Ishikawa (cell line): ENCODE measurements at regions not wholly inside any gene's neighbourhood (a gene's known extent, or its start where the extent isn't known, plus 50 kb on each side); places are given as distances from the start of the nearest gene placed in this dataset.

Source experiments
- CEBPB ChIP-seq: IDR thresholded peaks from 2 replicates; pipeline ENCODE4 v1.6.1; 2012
- CREB1 ChIP-seq: IDR thresholded peaks from 2 replicates; pipeline ENCODE4 v1.6.1; 2012; ENCODE audit warnings: low read depth
- EGR1 ChIP-seq: IDR thresholded peaks from 2 replicates; pipeline ENCODE4 v1.6.1; 2012
- EP300 ChIP-seq: IDR thresholded peaks from 2 replicates; pipeline ENCODE4 v1.6.1; 2012; ENCODE audit warnings: borderline replicate concordance
- FOXM1 ChIP-seq: IDR thresholded peaks from 2 replicates; pipeline ENCODE4 v1.6.1; 2012; ENCODE audit warnings: low read depth, borderline replicate concordance
- NFIC ChIP-seq: IDR thresholded peaks from 2 replicates; pipeline ENCODE4 v1.6.1; 2012
- RAD21 ChIP-seq: IDR thresholded peaks from 2 replicates; pipeline ENCODE4 v1.6.1; 2012; ENCODE audit warnings: low read depth
- TAF1 ChIP-seq: IDR thresholded peaks from 2 replicates; pipeline ENCODE4 v1.6.1; 2012; ENCODE audit warnings: low read depth, mild to moderate bottlenecking
- TCF12 ChIP-seq: IDR thresholded peaks from 2 replicates; pipeline ENCODE4 v1.6.1; 2012; ENCODE audit warnings: low read depth
- TEAD4 ChIP-seq: IDR thresholded peaks from 2 replicates; pipeline ENCODE4 v1.6.1; 2012
- YY1 ChIP-seq: IDR thresholded peaks from 2 replicates; pipeline ENCODE4 v1.6.1; 2012; ENCODE audit warnings: low read depth
- ZBTB7A ChIP-seq: IDR thresholded peaks from 2 replicates; pipeline ENCODE4 v1.6.1; 2012; ENCODE audit warnings: low read depth
- TF ChIP-seq, protein P1 (sequence below): IDR thresholded peaks from 2 replicates; pipeline ENCODE4 v1.6.1; 2012
- TF ChIP-seq, protein P2 (sequence below): IDR thresholded peaks from 2 replicates; pipeline ENCODE4 v1.6.1; 2012; ENCODE audit warnings: low read depth, mild to moderate bottlenecking
- TF ChIP-seq, protein P3 (sequence below): IDR thresholded peaks from 2 replicates; pipeline ENCODE4 v1.6.1; 2012

DNA sequence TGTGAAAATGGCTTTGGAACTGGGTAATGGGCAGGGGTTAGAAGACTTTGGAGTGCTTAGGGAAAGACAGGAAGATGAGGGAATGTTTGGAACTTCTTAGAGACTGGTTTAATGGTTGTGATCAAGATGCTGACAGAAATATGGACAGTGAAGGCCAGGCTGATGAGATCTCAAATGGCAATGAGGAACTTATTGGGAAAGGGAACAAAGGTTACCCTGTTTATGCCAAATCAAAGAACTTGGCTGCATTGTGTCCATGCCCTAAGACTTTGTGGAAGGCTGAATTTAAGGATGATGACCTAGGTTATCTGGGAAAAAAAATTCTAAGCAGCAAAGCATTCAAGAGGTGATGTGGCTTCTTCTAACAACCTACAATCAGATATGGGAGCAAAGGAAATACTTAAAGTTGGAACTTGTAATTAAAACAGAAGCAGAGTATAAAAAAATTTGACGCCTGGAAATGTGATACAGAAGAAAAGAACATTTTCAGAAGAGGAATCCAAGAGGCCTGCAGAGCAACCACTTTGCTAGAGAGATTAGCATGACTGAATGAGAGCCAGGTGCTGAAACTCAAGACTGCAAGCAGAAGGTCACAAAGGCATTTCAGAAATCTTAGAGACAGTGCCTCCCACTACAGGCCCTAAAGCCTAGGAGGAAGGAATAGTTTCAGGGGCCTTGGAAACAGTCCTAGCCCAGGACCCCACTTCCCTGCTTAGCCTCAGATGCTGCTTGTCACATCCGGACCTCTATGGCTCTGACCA, 65.6 kb upstream of the FLRT2 start:
- TF ChIP-seq EGR1 (no peak), TEAD4 (no peak), ZBTB7A (no peak), CREB1 (no peak), RAD21 (no peak), TCF12 (no peak)
- TF ChIP-seq, protein P1, sequence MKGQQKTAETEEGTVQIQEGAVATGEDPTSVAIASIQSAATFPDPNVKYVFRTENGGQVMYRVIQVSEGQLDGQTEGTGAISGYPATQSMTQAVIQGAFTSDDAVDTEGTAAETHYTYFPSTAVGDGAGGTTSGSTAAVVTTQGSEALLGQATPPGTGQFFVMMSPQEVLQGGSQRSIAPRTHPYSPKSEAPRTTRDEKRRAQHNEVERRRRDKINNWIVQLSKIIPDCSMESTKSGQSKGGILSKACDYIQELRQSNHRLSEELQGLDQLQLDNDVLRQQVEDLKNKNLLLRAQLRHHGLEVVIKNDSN: no peak

DNA sequence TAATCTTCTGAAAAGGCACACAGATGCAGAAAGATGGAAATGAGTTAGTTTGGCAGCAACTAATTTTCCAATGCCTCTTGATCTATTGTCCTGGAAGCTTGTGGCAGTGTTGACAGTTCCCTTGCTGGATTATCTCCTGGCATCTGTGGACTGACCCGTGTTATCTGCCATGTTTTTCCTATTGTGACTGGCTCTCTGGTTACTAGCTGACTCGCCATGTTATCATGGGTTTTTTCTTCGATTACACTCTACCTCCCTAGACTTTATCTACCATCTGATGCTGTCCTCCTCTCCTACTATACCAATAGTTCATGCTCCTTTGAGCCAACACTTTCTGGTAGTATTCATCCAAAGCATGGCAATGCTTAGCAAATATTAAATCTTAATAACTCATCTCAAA, 63.3 kb upstream of the FLRT2 start:
- TF ChIP-seq CEBPB: no peak
- TF ChIP-seq, protein P1: no peak
- no peak for TF ChIP-seq EGR1
- no peak for TF ChIP-seq ZBTB7A
- TF ChIP-seq NFIC: no peak
- no peak for TF ChIP-seq FOXM1
- no peak for TF ChIP-seq CREB1
- TF ChIP-seq TEAD4: no peak
- TF ChIP-seq EP300: no peak
- TF ChIP-seq, protein P2, sequence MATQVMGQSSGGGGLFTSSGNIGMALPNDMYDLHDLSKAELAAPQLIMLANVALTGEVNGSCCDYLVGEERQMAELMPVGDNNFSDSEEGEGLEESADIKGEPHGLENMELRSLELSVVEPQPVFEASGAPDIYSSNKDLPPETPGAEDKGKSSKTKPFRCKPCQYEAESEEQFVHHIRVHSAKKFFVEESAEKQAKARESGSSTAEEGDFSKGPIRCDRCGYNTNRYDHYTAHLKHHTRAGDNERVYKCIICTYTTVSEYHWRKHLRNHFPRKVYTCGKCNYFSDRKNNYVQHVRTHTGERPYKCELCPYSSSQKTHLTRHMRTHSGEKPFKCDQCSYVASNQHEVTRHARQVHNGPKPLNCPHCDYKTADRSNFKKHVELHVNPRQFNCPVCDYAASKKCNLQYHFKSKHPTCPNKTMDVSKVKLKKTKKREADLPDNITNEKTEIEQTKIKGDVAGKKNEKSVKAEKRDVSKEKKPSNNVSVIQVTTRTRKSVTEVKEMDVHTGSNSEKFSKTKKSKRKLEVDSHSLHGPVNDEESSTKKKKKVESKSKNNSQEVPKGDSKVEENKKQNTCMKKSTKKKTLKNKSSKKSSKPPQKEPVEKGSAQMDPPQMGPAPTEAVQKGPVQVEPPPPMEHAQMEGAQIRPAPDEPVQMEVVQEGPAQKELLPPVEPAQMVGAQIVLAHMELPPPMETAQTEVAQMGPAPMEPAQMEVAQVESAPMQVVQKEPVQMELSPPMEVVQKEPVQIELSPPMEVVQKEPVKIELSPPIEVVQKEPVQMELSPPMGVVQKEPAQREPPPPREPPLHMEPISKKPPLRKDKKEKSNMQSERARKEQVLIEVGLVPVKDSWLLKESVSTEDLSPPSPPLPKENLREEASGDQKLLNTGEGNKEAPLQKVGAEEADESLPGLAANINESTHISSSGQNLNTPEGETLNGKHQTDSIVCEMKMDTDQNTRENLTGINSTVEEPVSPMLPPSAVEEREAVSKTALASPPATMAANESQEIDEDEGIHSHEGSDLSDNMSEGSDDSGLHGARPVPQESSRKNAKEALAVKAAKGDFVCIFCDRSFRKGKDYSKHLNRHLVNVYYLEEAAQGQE: no peak
- no peak for TF ChIP-seq TAF1
- no peak for TF ChIP-seq RAD21
- TF ChIP-seq, protein P3, sequence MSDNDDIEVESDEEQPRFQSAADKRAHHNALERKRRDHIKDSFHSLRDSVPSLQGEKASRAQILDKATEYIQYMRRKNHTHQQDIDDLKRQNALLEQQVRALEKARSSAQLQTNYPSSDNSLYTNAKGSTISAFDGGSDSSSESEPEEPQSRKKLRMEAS: no peak
- TF ChIP-seq YY1: no peak

DNA sequence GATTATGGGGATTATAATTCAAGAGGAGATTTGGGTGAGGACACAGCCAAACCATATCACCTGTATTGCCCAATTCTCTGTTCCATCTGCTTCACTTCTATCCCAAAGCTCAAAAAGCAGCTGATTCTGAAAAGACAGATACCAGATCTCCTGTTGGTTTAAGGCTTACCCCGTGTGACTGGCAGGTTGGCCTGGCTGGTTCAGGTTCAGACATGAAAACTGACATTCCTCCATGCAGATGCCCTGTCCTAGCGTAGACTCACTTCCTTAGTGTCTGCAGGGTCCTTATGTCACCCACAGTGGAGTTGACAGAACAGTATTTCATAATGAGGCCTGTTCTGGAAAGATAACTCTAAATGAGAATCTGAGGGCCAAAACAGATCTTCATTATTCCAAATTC, 61.1 kb upstream of the FLRT2 start:
- TF ChIP-seq FOXM1 (no peak), YY1 (no peak), TEAD4 (no peak), NFIC (no peak), ZBTB7A (no peak), TCF12 (no peak), EGR1 (no peak), TAF1 (no peak)
- TF ChIP-seq, protein P1: no peak
- TF ChIP-seq, protein P2: no peak

DNA sequence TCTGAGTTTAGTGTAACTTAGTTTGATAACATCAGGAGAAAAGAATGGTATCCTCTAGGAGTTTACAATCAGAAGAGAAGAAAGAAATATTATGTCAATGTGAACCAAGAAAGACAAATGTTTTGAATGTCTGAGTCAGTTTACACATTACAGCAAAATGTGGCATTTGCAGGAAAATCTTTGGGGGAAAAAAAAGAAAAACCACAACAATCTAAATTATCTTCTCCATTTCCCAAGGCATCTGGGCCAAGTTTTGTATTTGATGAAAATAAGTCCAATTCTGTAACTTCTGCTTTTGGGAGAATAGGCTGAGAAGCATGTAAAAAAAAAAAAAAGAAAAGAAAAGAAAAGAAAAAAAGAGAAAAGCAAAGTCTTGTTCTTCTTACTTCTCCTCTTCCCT, 58.8 kb upstream of the FLRT2 start:
- no peak for TF ChIP-seq ZBTB7A
- no peak for TF ChIP-seq TEAD4
- no peak for TF ChIP-seq EGR1
- no peak for TF ChIP-seq RAD21

DNA sequence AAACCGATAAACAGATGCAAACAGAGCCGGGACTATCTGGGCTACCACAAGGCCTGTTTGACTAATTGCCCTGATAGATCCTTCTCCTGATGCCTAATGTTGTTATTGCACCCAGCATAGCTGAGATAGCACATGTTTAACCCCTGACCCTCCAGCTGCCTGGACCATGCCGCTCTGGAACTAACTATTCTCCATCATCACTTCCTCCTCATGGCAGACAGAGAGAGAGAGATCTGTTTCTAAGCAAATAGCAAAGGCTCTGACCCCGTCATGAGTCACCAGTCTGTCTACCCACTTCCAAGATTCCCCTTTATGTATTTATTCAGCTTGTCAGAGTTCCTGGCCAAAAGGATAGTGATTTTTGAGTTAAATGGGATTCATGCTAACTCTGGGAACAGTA, 58.2 kb upstream of the FLRT2 start:
- TF ChIP-seq EP300: no peak
- no peak for TF ChIP-seq RAD21
- no peak for TF ChIP-seq NFIC
- no peak for TF ChIP-seq FOXM1
- TF ChIP-seq TCF12: no peak
- no peak for TF ChIP-seq TEAD4
- no peak for TF ChIP-seq CREB1
- no peak for TF ChIP-seq CEBPB
- TF ChIP-seq TAF1: no peak
- no peak for TF ChIP-seq ZBTB7A
- TF ChIP-seq, protein P2: no peak
- no peak for TF ChIP-seq EGR1
- no peak for TF ChIP-seq YY1
- TF ChIP-seq, protein P3: no peak
- TF ChIP-seq, protein P1: no peak
